Embryonic facial prominence (tissue), 1 donor: ENCODE measurements at regions not wholly inside any gene's neighbourhood (a gene's known extent, or its start where the extent isn't known, plus 50 kb on each side); places are given as distances from the start of the nearest gene placed in this dataset.

Source experiments
- DNase-seq: peaks from one replicate; pipeline ENCODE4 v3.0.0-alpha.2; 2016; ENCODE audit errors: extremely low spot score

- no peak for DNase-seq
Observed at GRCh38 chr6:105452924-105453756, 50.3 kb upstream of the PREP start.
